ENCODE measurements at regions not wholly inside any gene's neighbourhood (a gene's known extent, or its start where the extent isn't known, plus 50 kb on each side); places are given as distances from the start of the nearest gene placed in this dataset.

GRCh38 chr1:3992103-3992556 lies 92.1 kb upstream of the C1orf174 start:
- Mint-ChIP-seq H3K27me3 (ENCODE audit: insufficient read depth, unreplicated experiment) (no peaks in the 10 kb centered on the region), H3K36me3 (ENCODE audit: insufficient read depth, unreplicated experiment) (no peaks in the 10 kb centered on the region), H3K9me3 (ENCODE audit: unreplicated experiment) (peaks cover 28% of the 10 kb centered on the region), H3K4me3 (ENCODE audit: unreplicated experiment) (no peak overlapping the region), H3K4me1 (ENCODE audit: insufficient read depth, unreplicated experiment) (no peaks in the 10 kb centered on the region), H3K27ac (ENCODE audit: low read depth, unreplicated experiment) (no peak overlapping the region)
- intact Hi-C loops (cut with micrococcal nuclease) = no loop called here
- TF ChIP-seq CTCF (IDR thresholded peaks at IDR 0.05; ENCODE audit: unreplicated experiment) = no peak
- POLR2A ChIA-PET = no interaction called here
- no TSS peak for BruUV-seq (replicated peaks)
- CTCF ChIA-PET = interaction anchor here (0.7 kb wide), 1 partner anchor 70 kb away, joined by 3 read pairs; no protein-coding TSS in a partner anchor
- peak; percentile 2 for DNase-seq (ENCODE audit: unreplicated experiment)

DNA sequence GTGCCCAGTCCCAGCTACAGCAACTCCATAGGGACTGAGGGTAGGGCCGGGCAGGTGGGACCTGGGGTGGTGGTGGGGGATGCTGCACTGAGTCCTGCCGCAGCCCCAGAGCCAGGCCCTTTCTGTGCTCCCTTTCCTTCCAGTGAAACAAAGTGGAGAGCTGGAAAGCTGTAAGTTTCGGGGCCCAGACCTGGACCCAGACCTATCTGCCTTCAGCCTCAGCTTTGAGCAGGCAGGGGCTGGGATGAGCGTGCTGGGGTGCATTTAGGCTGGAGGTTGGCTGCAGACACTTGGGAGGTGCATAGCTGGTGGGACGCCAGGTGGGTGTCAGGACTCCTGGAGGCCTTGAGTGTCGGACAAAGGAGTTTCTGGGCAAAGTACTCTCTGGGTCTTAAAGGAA lies 92.7 kb upstream of the C1orf174 start:
- H3K36me3 Mint-ChIP-seq (ENCODE audit: insufficient read depth, unreplicated experiment) = no peaks in the 10 kb centered on the region
- no peak overlapping the region for H3K27ac Mint-ChIP-seq (ENCODE audit: low read depth, unreplicated experiment)
- TF ChIP-seq CTCF (IDR thresholded peaks at IDR 0.05; ENCODE audit: unreplicated experiment) = no peak
- no peak for DNase-seq (ENCODE audit: unreplicated experiment)
- H3K9me3 Mint-ChIP-seq (ENCODE audit: unreplicated experiment) = peaks cover 32% of the 10 kb centered on the region
- H3K27me3 Mint-ChIP-seq (ENCODE audit: insufficient read depth, unreplicated experiment) = no peaks in the 10 kb centered on the region
- no peak overlapping the region for H3K4me3 Mint-ChIP-seq (ENCODE audit: unreplicated experiment)
- ChIA-PET POLR2A (no interaction called here), CTCF (no interaction called here)
- intact Hi-C loops (cut with micrococcal nuclease) = no loop called here
- H3K4me1 Mint-ChIP-seq (ENCODE audit: insufficient read depth, unreplicated experiment) = no peaks in the 10 kb centered on the region
- no TSS peak for BruUV-seq (replicated peaks)

GRCh38 chr1:3993619-3994375 lies 93.7 kb upstream of the C1orf174 start:
- Mint-ChIP-seq H3K9me3 (ENCODE audit: unreplicated experiment) (peaks cover 39% of the 10 kb centered on the region), H3K4me1 (ENCODE audit: insufficient read depth, unreplicated experiment) (no peaks in the 10 kb centered on the region), H3K27ac (ENCODE audit: low read depth, unreplicated experiment) (no peak overlapping the region), H3K36me3 (ENCODE audit: insufficient read depth, unreplicated experiment) (no peaks in the 10 kb centered on the region), H3K27me3 (ENCODE audit: insufficient read depth, unreplicated experiment) (no peaks in the 10 kb centered on the region), H3K4me3 (ENCODE audit: unreplicated experiment) (no peak overlapping the region)
- no TSS peak for BruUV-seq (replicated peaks)
- ChIA-PET CTCF (no interaction called here), POLR2A (no interaction called here)
- no peak for TF ChIP-seq CTCF (IDR thresholded peaks at IDR 0.05; ENCODE audit: unreplicated experiment)
- DNase-seq (ENCODE audit: unreplicated experiment) = no peak
- intact Hi-C loops (cut with micrococcal nuclease) = no loop called here

DNA sequence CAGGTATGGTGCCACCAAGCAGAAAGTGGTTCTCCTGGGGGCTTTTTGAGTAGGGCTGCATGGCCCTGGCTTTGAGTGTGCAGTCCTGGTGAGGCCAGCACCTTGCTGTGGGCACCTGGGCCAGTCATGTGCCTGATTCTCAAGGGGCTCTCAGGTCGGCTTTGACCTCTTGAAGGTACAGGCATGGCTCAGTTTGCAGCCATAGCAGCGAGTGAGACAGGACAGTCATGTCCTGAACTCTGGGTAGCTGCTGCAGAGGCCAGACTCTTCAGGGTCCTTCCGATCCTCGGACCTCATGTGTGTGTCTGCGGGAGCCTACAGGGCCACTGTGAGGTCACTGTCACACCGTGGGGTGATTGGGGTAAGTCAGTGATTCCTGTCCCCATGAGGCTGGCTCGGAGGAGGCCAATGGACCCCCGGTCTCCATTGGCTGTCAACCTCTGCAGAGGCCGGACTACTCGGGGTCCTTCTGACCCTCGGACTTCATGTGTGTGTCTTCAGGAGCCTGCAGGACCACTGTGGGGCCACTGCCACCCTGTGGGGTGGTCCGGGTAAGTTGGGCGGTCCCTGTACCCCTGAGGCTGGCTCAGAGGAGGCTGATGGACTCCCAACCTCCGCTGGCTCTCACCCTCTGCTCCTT lies 95.2 kb upstream of the C1orf174 start:
- Mint-ChIP-seq H3K4me3 (ENCODE audit: unreplicated experiment) (no peak overlapping the region), H3K4me1 (ENCODE audit: insufficient read depth, unreplicated experiment) (no peaks in the 10 kb centered on the region), H3K36me3 (ENCODE audit: insufficient read depth, unreplicated experiment) (no peaks in the 10 kb centered on the region), H3K9me3 (ENCODE audit: unreplicated experiment) (peaks cover 30% of the 10 kb centered on the region), H3K27ac (ENCODE audit: low read depth, unreplicated experiment) (no peak overlapping the region), H3K27me3 (ENCODE audit: insufficient read depth, unreplicated experiment) (no peaks in the 10 kb centered on the region)
- no TSS peak for BruUV-seq (replicated peaks)
- ChIA-PET CTCF (no interaction called here), POLR2A (no interaction called here)
- no peak for DNase-seq (ENCODE audit: unreplicated experiment)
- intact Hi-C loops (cut with micrococcal nuclease) = no loop called here
- TF ChIP-seq CTCF (IDR thresholded peaks at IDR 0.05; ENCODE audit: unreplicated experiment) = no peak

All from MCF 10A (cell line).